HG03064 (cell line): ENCODE measurements at regions not wholly inside any gene's neighbourhood (a gene's known extent, or its start where the extent isn't known, plus 50 kb on each side); places are given as distances from the start of the nearest gene placed in this dataset.

Experiments
- ATAC-seq: cut with Tn5 transposase; IDR thresholded peaks from one replicate; pipeline ENCODE4 v1.9.1; 2021; ENCODE audit warnings: low read depth; ENCODE audit not compliant: unreplicated experiment

DNA sequence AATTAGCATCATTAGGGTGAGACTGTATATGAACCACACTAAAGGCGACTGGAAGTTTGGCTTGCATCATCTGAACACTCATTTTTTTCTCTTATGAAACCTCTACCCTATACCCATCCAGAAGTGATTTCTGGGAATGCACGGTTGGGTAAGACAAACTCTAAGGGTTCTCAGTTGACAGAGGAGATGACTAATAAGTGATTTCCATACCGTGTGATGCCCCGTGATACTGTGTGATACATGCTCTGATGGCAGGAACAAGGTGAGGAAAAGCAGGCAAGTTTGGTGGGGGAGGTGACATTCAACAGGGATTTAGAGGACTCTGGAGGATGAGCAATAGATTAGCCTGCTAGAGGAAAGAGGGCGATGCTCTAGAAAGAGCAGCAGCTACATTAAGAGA lies 156.4 kb upstream of the CCL2 start:
- ATAC-seq: no peak

DNA sequence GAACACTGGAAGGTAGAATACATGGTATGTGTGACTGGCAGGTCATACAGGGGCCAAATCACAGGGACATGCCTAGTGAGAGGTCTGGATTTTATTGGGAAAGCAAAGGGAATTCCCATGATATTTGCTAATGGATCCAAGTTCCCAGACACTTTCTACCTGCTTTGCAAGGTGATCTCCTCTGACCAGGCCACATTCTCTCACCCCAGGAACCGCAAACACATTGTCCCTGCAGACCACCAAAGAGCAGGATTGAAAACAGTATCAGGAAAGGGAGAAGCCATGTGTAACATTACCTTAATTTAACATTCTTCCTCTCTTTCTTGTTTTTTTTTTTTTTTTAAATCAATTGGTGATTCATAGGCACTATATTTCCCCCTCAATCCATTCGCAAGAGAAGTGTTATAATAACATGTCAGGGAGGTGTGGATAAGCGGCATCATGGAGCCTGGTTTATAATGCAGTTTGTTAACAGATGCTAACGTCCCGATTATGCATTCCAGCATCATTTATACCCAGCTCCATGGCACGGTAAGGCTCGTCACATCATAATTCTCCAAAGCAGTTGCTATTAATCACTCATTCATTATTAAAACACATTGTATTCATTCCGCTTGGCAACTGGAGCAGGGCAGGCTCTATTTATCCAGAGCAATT lies 155.1 kb upstream of the CCL2 start:
- ATAC-seq: no peak

DNA sequence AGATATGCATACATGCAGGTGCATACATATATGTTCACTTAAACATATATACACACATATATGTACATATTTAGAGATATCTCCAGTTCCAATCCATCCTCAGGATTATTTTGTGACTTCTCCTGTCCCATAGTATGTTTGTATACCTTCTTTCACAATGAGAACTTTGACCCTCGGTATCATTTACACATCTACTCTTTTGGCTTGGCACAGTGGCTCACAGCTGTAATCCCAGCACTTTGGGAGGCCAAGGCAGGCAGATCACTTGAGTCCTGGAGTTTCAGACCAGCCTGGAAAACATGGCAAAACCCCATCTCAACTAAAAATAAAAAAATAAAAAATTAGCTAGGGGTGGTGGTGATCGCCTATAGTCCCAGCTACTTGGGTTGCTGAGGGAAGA lies 148.1 kb upstream of the CCL2 start:
- no peak for ATAC-seq

DNA sequence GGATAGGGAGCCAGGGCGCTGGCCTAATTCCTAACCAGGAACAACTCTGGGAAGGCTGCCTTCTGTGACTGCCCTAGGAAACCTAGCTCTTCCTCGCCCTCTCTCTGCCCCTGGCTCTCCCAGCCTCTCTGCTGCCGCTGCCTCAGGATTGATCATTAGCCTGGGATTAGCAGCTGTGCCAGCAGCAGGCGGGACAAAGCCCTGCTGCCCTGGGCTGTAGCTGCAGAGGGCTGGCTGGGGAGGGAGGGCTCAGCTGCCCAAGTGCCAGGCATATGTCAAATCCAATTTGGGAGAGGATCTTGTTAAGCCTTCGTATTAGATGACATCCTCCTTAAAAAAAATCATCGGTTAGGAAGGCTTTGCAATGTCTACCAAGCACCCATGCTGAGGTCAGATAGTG lies 144.8 kb upstream of the CCL2 start:
- ATAC-seq: no peak

DNA sequence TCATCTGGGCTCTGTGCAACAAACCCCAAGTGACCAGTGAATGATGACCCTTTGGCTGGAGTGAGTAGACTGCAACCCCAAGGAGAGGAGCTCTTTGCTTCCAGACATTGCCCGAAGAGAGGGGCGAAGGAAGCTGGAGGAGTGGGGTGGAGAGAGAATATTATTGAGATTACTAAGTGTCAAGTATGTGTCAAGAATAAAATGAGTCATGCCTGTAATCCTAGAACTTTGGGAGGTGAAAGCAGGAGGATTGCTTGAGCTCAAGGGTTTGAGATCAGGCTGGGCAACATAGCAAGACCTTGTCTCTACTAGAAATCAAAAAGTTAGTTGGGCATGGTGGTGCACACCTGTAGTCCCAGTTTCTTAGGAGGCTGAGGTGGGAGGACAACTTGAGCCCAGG lies 142.0 kb upstream of the CCL2 start:
- ATAC-seq: no peak

DNA sequence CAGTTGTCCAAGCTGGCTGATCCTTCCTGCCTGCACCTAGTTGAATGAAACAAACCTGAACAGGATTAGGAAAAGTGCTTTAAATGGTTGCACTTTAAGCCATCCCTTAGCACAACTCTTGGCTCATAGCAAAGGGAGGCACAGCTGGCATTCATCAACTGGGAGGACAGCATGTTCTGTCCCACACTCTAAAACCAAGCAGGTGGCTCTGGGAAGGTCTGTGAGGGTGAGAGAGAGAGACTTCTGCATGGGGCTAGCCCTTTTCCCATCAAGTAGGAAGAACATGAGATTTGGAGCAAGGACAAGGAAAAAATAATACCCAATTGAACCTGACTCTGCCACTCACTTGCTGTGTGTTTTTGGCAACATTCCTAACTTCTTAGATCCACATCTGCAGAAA lies 140.9 kb upstream of the CCL2 start:
- no peak for ATAC-seq

DNA sequence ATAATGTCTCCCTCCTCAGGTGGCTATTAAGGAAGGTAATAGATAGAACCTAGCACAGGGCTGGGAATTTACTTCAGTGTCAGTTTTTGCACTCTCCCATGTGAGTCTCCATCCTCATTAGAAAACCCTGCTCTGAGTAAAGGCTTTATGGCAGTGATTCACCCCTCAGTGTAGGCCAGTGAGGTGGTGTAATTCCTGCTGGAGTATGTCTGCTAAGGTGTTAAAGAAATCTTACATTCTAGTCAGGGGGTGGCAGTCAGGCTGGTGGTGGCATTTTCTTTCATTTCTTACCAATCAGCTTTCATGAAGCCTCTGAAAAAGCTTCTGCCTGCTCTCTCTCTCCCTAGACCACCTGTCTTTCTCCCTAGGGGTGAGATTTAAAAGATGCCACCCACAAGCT lies 138.8 kb upstream of the CCL2 start:
- ATAC-seq: no peak

DNA sequence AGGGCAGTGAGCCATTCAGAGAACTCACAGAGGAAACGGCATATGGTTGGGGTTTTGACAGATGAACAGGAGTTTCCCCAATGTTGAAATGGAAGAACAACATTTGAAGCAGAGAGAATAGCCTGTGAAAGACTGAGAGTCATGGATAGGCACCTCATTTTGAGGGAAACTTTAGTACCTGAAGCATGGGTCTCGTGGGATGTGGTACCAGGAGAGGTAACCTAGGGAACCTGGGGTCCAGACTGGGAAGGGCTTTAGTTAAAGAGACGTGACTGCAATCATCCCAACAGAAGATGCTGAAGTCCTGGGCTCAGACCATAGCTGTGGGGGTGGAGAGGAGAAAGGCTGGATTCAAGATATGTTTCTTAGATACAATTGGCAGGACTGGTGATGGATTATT lies 137.8 kb upstream of the CCL2 start:
- no peak for ATAC-seq

DNA sequence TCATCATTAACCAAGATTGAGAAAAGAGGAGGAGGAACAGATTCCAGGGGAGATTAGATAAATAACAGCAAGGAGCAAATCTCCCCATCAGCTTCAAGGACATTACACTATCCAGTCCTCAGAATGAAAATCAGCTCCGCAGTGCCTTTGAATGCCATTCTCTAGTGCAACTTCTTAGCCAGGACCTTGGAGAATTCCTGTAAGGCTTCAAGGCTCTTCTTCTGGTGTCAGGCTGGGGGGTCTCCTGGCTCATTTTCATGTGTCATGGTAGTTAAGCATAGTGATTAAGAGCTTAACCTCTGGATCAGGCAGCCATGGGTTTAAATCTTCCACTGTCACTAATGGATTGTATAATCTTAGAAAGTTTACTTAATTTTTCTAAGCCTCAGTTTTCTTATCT lies 137.3 kb upstream of the CCL2 start:
- ATAC-seq: no peak

DNA sequence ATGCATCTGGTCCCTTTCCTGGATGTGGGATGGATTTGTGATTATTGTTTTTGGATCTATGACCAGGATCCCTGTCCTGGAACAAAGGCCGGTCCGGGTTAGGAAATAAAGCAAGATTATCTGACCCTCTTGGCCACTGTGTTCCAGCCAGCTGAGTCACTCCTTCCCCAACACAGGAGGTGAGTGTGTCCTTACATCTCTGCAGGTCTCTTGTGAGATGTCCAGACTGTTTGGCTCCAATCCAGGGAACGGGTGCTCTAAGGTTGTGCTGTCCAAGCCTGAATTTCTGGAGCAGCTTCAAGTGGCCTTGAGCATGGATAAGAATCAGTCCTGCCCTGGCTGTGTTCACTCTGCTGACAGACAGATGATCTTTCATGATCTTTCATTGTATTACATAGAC lies 136.5 kb upstream of the CCL2 start:
- no peak for ATAC-seq

DNA sequence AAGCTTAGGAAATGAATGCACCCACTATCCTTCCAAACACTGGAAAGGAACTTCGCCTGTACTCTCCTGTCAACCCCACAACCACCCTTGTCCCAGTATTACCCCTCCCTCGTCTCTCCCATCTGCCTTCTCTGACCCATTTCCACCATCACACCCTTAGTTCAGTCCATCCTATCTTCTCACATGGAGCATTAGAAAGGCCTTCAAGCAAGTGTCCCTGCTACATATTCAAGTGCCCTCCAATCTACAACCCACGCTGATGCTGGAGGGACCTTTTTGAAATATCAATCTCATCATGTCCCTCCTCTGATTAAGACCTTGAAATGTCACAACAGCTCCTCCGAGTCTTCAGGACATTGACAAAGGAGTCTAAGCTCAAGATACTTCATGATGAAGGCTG lies 133.8 kb upstream of the CCL2 start:
- no peak for ATAC-seq

DNA sequence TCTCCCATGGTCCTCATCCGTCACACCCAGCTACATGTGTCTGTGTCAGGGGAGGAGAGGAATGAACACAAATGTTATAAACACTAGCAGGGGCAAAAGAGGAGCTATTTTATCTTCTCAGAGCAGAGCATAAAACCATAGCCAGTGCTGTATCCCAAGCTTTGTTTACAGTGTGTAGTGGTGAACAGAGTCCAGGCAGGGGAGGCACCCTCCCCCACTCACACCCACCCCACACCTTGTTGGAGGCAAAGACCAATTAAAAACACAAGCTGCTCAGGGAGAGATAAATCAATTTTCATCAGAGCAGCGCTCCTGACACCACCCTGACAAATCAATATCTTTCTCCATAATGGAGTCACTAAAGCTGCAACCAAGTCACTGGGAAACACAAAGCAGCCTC lies 132.6 kb upstream of the CCL2 start:
- no peak for ATAC-seq

DNA sequence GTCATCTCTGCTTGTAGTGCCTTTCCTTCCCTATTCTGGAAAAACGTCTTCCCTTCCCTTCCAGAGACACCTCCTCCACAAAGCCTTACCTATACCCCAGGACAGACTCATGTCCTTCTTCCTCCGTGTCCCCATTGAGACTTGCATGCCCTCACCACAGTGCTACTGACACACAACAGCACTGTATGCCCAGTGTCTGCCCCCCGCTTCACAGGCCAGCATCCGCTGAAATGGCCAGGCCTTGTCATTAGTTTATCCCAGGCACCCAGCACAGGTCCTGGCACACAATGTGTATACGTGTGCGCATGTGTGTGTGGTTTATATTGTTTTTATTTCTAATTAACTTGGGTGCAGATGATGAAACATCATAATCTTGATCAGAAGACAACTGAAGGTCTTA lies 130.1 kb upstream of the CCL2 start:
- ATAC-seq: no peak

DNA sequence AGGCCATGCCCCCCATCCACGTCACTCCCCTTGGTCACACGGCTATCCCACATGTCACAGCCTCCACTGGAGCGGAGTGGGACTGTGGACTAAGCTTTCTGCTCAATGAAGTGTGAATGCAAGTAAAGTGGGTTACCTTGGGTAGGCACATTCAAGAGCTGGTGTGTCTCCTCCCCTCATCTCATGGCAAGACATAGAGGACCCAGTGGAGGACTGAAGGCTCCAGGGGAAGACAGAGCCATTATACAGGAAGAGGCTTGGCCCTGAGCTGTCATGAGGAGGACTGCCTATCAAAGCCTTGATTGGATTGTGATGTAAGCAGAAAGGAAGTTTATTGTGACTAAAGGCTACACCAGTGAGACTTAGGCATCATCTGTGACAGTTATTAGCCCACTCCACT lies 129.2 kb upstream of the CCL2 start:
- ATAC-seq: no peak

DNA sequence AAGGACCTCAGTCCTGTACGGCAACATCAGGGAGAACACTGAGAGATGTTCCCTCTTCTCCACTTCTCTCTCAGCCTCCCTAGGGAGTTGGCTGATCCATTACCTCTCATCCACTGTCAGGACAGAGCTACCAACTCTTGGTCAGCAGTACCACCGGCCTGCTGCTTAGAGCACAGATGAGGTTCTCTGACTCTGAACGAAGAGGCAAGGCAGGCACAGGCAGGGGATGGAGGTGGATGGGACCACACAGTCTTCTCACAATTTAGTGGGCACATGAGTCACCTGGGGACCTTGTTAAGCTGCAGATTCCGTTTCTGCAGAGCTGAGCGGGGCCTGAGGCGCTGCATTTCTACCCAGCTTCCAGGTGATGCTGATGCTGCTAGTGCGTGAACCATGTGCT lies 128.6 kb upstream of the CCL2 start:
- ATAC-seq: no peak

DNA sequence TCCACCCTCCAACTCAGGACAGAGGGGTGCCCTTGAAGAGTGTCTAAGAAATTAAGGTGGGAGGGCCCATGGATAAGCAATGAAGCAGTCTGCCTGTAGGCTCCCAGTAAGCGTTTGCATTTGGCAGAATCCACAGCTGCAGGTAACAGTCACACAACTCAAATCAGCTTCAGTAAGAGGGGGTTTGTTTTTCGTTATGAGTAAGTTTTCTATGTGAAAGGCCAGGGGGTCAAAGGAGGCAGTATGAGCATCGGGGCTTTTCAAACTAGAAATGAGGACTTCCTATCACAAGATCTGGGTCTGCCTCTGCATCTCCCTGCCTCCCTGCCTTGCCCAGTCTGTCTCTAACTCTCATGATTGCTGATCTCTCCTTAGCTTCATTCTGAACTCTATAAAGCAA lies 128.1 kb upstream of the CCL2 start:
- no peak for ATAC-seq

DNA sequence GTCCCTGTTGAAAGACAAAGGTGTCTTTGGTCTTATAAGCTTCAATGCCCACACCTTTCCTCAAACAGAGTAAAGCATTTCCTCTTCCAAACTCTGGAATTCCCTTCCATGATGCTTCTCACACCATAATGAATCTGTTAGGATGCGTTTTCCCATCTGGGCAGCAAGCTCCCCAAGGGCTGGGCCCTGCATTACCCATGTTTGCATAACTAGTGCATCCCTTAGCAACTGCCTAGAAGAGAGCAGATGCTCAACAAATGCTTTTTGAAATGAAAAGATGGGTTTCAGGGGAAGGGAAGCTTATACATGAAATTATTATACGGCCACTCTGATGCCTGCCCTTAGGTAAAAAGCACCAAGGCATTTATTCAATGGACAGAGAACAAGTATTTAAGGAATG lies 124.5 kb upstream of the CCL2 start:
- no peak for ATAC-seq

DNA sequence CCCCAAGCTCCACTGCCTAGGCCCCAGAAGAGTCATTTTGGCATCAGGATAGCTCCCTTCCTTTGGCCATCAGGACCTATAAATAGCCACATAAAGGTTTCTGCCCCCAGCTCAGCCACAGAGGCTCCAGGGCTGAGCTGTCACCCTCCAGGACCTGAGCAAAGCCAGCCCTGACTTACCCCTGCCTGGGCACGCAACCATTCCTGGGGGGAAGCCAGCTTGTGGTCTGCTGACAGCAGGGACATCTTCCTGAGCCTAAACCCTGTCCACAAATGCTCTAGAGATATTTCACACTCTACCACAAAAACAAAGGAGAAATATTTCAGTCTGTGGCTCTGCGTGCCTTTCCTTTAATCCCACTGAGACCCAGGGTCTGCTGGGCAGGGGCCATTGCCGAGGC lies 123.7 kb upstream of the CCL2 start:
- no peak for ATAC-seq

DNA sequence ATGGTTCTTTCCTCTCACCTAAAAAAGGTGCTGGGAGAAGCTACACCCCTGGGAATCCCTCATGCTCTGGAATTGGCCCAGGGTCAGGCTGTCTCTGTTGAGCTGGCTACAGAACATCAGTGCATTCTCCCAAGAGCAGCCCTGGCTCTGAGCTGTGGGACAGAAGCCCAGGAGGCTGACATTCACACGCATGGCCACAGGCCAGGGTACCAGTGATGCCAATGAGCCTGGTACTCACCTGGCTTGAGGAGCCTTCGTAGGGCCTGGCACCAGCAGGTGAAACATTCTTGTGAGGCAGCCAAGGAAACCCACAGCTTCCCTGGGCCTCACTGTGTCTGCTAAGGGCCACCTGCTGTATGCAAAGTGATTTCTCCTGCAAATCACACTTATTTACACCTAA lies 121.7 kb upstream of the CCL2 start:
- no peak for ATAC-seq

DNA sequence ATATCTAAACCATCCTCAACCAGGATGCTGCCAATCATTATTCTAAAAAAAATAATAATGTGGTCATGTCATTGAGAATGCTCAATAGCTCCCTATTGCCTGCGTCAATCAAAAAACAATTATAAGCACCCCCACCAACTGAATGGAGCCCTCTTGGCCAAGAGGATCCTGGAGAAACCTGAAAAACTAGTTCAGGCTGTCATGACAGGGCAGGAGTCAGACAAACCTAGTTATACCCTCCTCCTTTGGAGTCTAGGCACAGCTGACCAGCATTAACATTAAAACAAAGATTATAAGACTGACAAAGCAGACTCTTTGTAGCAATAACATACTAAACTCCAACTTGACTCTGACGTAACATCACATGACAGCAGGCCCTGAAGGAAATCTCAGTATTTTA lies 119.2 kb upstream of the CCL2 start:
- ATAC-seq: no peak

DNA sequence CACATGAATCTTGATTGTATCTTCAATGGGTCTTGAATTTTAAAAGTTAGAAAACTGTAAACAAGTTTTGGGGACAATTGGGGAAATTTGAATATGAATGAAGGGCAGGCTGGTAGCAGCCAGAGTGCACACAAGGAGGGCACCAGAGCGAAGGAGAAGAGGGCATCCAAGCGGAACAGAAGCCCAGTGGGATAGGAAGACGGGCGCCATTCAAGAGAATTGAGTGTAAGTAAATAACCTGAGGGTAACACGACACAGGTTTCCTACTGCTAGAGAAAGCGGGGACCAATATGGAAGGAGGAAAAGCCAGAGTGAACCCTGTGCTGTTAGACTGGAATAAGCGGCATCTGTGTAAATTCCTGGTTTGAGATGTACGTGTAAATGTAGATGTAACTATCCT lies 115.1 kb upstream of the CCL2 start:
- no peak for ATAC-seq

DNA sequence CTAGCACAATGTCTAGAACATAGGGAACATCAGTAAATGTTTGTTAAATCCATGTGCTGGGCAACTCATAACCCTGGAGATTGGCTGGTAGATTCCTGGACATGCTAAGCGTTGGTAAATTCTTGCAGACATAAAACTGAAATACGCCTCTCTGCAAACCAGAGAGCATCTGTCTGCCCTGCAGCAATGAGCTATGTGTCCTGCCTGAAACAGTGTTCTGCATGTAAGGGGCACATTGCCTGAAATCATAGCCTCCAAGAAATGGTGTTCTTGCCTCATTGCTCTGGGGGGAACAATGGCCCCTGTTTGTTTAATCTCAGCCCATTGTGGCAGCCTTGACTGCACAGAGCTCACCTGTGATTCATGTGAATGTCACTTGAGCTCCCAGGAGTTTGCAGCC lies 113.5 kb upstream of the CCL2 start:
- no peak for ATAC-seq

DNA sequence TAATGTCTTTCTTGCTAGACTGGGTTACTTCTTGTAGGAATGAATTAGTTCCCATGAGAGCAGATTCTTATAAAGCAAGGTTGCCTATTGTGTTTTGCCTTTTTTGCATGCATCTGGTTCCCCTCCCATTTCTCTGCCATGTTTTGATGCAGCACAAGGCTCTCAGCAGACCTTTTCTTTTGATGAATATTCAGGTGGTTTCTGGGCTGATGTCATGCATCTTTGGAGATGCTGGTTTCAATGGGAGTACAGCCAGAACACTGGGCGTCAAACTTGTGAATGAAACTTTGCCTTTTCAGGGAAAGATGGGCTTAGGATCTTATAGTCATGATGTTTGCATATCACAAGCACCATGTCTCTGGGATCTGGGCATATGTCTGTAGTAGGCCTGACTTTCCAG lies 111.7 kb upstream of the CCL2 start:
- ATAC-seq: no peak
